Skeletal muscle satellite cell (primary cell): ENCODE measurements at regions not wholly inside any gene's neighbourhood (a gene's known extent, or its start where the extent isn't known, plus 50 kb on each side); places are given as distances from the start of the nearest gene placed in this dataset.

Experiments used
- H3K27me3 ChIP-seq: 2 replicates; pipeline ENCODE4 v1.7.0; 2013; ENCODE audit warnings: low read length; ENCODE audit not compliant: control insufficient read depth, insufficient read depth
- H3K36me3 ChIP-seq: 2 replicates; pipeline ENCODE4 v1.7.0; 2013; ENCODE audit warnings: mild to moderate bottlenecking, control low read depth, low read length; ENCODE audit not compliant: insufficient read depth
- H3K4me1 ChIP-seq: 2 replicates; pipeline ENCODE4 v1.7.0; 2013; ENCODE audit warnings: low read length; ENCODE audit not compliant: control insufficient read depth, insufficient read depth
- H3K4me2 ChIP-seq: 2 replicates; pipeline ENCODE4 v1.7.0; 2013; ENCODE audit warnings: mild to moderate bottlenecking, low read length
- H3K4me3 ChIP-seq: 2 replicates; pipeline ENCODE4 v1.7.0; 2013; ENCODE audit warnings: low read length
- H3K9ac ChIP-seq: 2 replicates; pipeline ENCODE4 v1.7.0; 2013; ENCODE audit warnings: mild to moderate bottlenecking, low read depth, low read length, moderate library complexity
- H3K9me3 ChIP-seq: replicated peaks from 2 replicates; pipeline ENCODE4 v1.7.0; 2013; ENCODE audit warnings: mild to moderate bottlenecking, control low read depth, low read length

- Histone ChIP-seq H3K9me3 (no peaks in the 10 kb centered on the region), H3K4me1 (no peaks in the 10 kb centered on the region), H3K27me3 (no peaks in the 10 kb centered on the region), H3K4me2 (no peak overlapping the region), H3K36me3 (no peaks in the 10 kb centered on the region), H3K9ac (no peak overlapping the region), H3K4me3 (no peak overlapping the region)
Measured at GRCh38 chr14:38868399-38869290, 234.4 kb downstream of the SEC23A start.

- H3K4me3 ChIP-seq = no peak overlapping the region
- no peak overlapping the region for H3K9ac ChIP-seq
- no peak overlapping the region for H3K4me2 ChIP-seq
- H3K9me3 ChIP-seq = no peaks in the 10 kb centered on the region
- H3K36me3 ChIP-seq = no peaks in the 10 kb centered on the region
- H3K4me1 ChIP-seq = no peaks in the 10 kb centered on the region
- H3K27me3 ChIP-seq = no peaks in the 10 kb centered on the region
Measured at GRCh38 chr14:38867561-38868150, 235.4 kb downstream of the SEC23A start.

GRCh38 chr14:38866461-38866860, 236.6 kb downstream of the SEC23A start:
- Histone ChIP-seq H3K9me3 (no peaks in the 10 kb centered on the region), H3K4me2 (no peak overlapping the region), H3K36me3 (no peaks in the 10 kb centered on the region), H3K4me3 (no peak overlapping the region), H3K4me1 (no peaks in the 10 kb centered on the region), H3K9ac (no peak overlapping the region), H3K27me3 (no peaks in the 10 kb centered on the region)

GRCh38 chr14:38862366-38862765, 240.7 kb downstream of the SEC23A start:
- H3K4me2 ChIP-seq = no peak overlapping the region
- no peaks in the 10 kb centered on the region for H3K4me1 ChIP-seq
- H3K9ac ChIP-seq = no peak overlapping the region
- H3K27me3 ChIP-seq = no peaks in the 10 kb centered on the region
- H3K4me3 ChIP-seq = no peak overlapping the region
- H3K36me3 ChIP-seq = no peaks in the 10 kb centered on the region
- no peaks in the 10 kb centered on the region for H3K9me3 ChIP-seq

- Histone ChIP-seq H3K27me3 (no peaks in the 10 kb centered on the region), H3K4me1 (no peaks in the 10 kb centered on the region), H3K9me3 (no peaks in the 10 kb centered on the region), H3K4me2 (no peak overlapping the region), H3K4me3 (no peak overlapping the region), H3K36me3 (no peaks in the 10 kb centered on the region), H3K9ac (no peak overlapping the region)
Measured at GRCh38 chr14:38860530-38860929, 242.5 kb downstream of the SEC23A start.

GRCh38 chr14:38856798-38857197, 246.2 kb downstream of the SEC23A start:
- Histone ChIP-seq H3K4me2 (no peak overlapping the region), H3K4me3 (no peak overlapping the region), H3K27me3 (peaks cover 5% of the 10 kb centered on the region), H3K9me3 (no peaks in the 10 kb centered on the region), H3K4me1 (no peaks in the 10 kb centered on the region), H3K36me3 (no peaks in the 10 kb centered on the region), H3K9ac (no peak overlapping the region)

- no peak overlapping the region for H3K4me2 ChIP-seq
- H3K4me3 ChIP-seq = no peak overlapping the region
- no peaks in the 10 kb centered on the region for H3K36me3 ChIP-seq
- H3K9me3 ChIP-seq = no peaks in the 10 kb centered on the region
- H3K4me1 ChIP-seq = no peaks in the 10 kb centered on the region
- H3K9ac ChIP-seq = no peak overlapping the region
- H3K27me3 ChIP-seq = peaks cover 5% of the 10 kb centered on the region
Measured at GRCh38 chr14:38855513-38855912, 247.5 kb downstream of the SEC23A start.

GRCh38 chr14:38851111-38851510, 251.9 kb downstream of the SEC23A start:
- no peaks in the 10 kb centered on the region for H3K9me3 ChIP-seq
- no peaks in the 10 kb centered on the region for H3K36me3 ChIP-seq
- H3K4me1 ChIP-seq = no peaks in the 10 kb centered on the region

GRCh38 chr14:38850664-38851063, 252.4 kb downstream of the SEC23A start:
- Histone ChIP-seq H3K9me3 (no peaks in the 10 kb centered on the region), H3K36me3 (no peaks in the 10 kb centered on the region), H3K9ac (no peak overlapping the region), H3K4me2 (no peak overlapping the region), H3K4me1 (no peaks in the 10 kb centered on the region), H3K4me3 (no peak overlapping the region), H3K27me3 (peaks cover 5% of the 10 kb centered on the region)

More at GRCh38 chr14:38851111-38851510, 251.9 kb downstream of the SEC23A start:
- Histone ChIP-seq H3K27me3 (peaks cover 5% of the 10 kb centered on the region), H3K9ac (no peak overlapping the region), H3K4me3 (no peak overlapping the region), H3K4me2 (no peak overlapping the region)

GRCh38 chr14:38848243-38848935, 254.6 kb downstream of the SEC23A start:
- Histone ChIP-seq H3K4me2 (no peak overlapping the region), H3K36me3 (no peaks in the 10 kb centered on the region), H3K27me3 (peaks cover 5% of the 10 kb centered on the region), H3K9ac (no peak overlapping the region), H3K9me3 (no peaks in the 10 kb centered on the region), H3K4me1 (no peaks in the 10 kb centered on the region), H3K4me3 (no peak overlapping the region)

GRCh38 chr14:38847161-38847560, 255.9 kb downstream of the SEC23A start:
- Histone ChIP-seq H3K36me3 (no peaks in the 10 kb centered on the region), H3K9ac (no peak overlapping the region), H3K27me3 (peaks cover 2% of the 10 kb centered on the region), H3K4me2 (no peak overlapping the region), H3K4me3 (no peak overlapping the region), H3K9me3 (no peaks in the 10 kb centered on the region), H3K4me1 (no peaks in the 10 kb centered on the region)
